Mammary epithelial cell (primary cell): ENCODE measurements at regions not wholly inside any gene's neighbourhood (a gene's known extent, or its start where the extent isn't known, plus 50 kb on each side); places are given as distances from the start of the nearest gene placed in this dataset.

Experiments used
- CTCF ChIP-seq, 2 donors: IDR thresholded peaks in 1 of 2; conservative IDR thresholded peaks in 1 of 2; 2 replicates each; pipeline ENCODE4 v1.5.1; 2011 to 2012; ENCODE audit warnings: inconsistent platforms in 2 of 2, low read length in 2 of 2, mild to moderate bottlenecking in 2 of 2, control low read depth in 1 of 2, low read depth in 1 of 2; ENCODE audit not compliant: insufficient read depth in 1 of 2; ENCODE audit errors: extremely low read depth in 1 of 2
- EZH2 ChIP-seq: IDR thresholded peaks from 2 replicates; pipeline ENCODE4 v1.6.1; 2012; ENCODE audit warnings: low read length, inconsistent platforms, borderline replicate concordance

- TF ChIP-seq CTCF (conservative IDR thresholded peaks at IDR 0.05 in 1 of 2, IDR thresholded peaks at IDR 0.05 in 1 of 2; ENCODE audit: extremely low read depth in 1 of 2, insufficient read depth in 1 of 2, low read depth in 1 of 2, low read length in 2 of 2) (no peak), EZH2 (no peak)
Measured at GRCh38 chr2:38180754-38181153, 104.8 kb upstream of the CYP1B1 start.
